Pons (tissue), 1 donor: ENCODE measurements at regions not wholly inside any gene's neighbourhood (a gene's known extent, or its start where the extent isn't known, plus 50 kb on each side); places are given as distances from the start of the nearest gene placed in this dataset.

Experiments
- DNase-seq: peaks from one replicate; pipeline ENCODE4 v3.0.0-alpha.2; 2016; ENCODE audit warnings: low spot score

GRCh38 chr15:69818529-69818928, 279.2 kb downstream of the TLE3 start:
- no peak for DNase-seq

GRCh38 chr15:69819371-69819770, 278.3 kb downstream of the TLE3 start:
- no peak for DNase-seq

GRCh38 chr15:69820819-69821218, 276.9 kb downstream of the TLE3 start:
- DNase-seq, result no peak

- DNase-seq, result no peak
These were observed 274.4 kb downstream of the TLE3 start for GRCh38 chr15:69823223-69823907.

- no peak for DNase-seq
These were observed 273.4 kb downstream of the TLE3 start for GRCh38 chr15:69824075-69824876.

- no peak for DNase-seq
These were observed 272.8 kb downstream of the TLE3 start for GRCh38 chr15:69824877-69825406.

- DNase-seq, result no peak
These were observed 271.5 kb downstream of the TLE3 start for GRCh38 chr15:69825941-69826818.

GRCh38 chr15:69826819-69827175, 270.9 kb downstream of the TLE3 start:
- DNase-seq, result no peak

GRCh38 chr15:69827751-69828150, 270.0 kb downstream of the TLE3 start:
- DNase-seq, result no peak

- no peak for DNase-seq
These were observed 269.4 kb downstream of the TLE3 start for GRCh38 chr15:69828181-69828828.

GRCh38 chr15:69829974-69830373, 267.7 kb downstream of the TLE3 start:
- no peak for DNase-seq

- DNase-seq, result no peak
These were observed 267.3 kb downstream of the TLE3 start for GRCh38 chr15:69830430-69830829.

GRCh38 chr15:69830876-69831275, 266.8 kb downstream of the TLE3 start:
- no peak for DNase-seq

GRCh38 chr15:69834267-69834666, 263.4 kb downstream of the TLE3 start:
- no peak for DNase-seq

- DNase-seq, result no peak
These were observed 263.0 kb downstream of the TLE3 start for GRCh38 chr15:69834761-69835160.

GRCh38 chr15:69836048-69836447, 261.7 kb downstream of the TLE3 start:
- DNase-seq, result no peak

- no peak for DNase-seq
These were observed 261.0 kb downstream of the TLE3 start for GRCh38 chr15:69836526-69837230.

- no peak for DNase-seq
These were observed 259.4 kb downstream of the TLE3 start for GRCh38 chr15:69838338-69838737.

- no peak for DNase-seq
These were observed 258.7 kb downstream of the TLE3 start for GRCh38 chr15:69838994-69839393.

- DNase-seq, result no peak
These were observed 256.4 kb downstream of the TLE3 start for GRCh38 chr15:69841113-69841828.

- DNase-seq, result no peak
These were observed 254.9 kb downstream of the TLE3 start for GRCh38 chr15:69842851-69843250.
